Stomach (tissue), 4 donors: ENCODE measurements at regions not wholly inside any gene's neighbourhood (a gene's known extent, or its start where the extent isn't known, plus 50 kb on each side); places are given as distances from the start of the nearest gene placed in this dataset.

Source experiments
- EP300 ChIP-seq: sonication (generic); formaldehyde crosslinking; IDR thresholded peaks from one replicate; pipeline ENCODE4 v1.6.1; 2017; ENCODE audit warnings: antibody characterized with exemption
- POLR2A ChIP-seq, 4 donors: fragments of 450-650 bp; IDR thresholded peaks; one replicate each; pipeline ENCODE4 v1.6.1; 2016; ENCODE audit warnings: antibody characterized with exemption in 4 of 4, control low read depth in 2 of 4, mild to moderate bottlenecking in 1 of 4, moderate library complexity in 1 of 4
- POLR2AphosphoS5 ChIP-seq, 3 donors: sonication (generic); formaldehyde crosslinking; IDR thresholded peaks; one replicate each; pipeline ENCODE4 v1.6.1; 2016; ENCODE audit warnings: antibody characterized with exemption in 3 of 3
- TF ChIP-seq, protein P1 (sequence below), 7 experiments: fragments of 450-650 bp in 4 of 7; fragments of 200-600 bp in 3 of 7; sonication (generic) in 3 of 7; IDR thresholded peaks; one replicate each; pipeline ENCODE4 v1.5.1; 2016 to 2019; ENCODE audit warnings: antibody characterized with exemption in 7 of 7, control low read depth in 2 of 7, mild to moderate bottlenecking in 1 of 7

DNA sequence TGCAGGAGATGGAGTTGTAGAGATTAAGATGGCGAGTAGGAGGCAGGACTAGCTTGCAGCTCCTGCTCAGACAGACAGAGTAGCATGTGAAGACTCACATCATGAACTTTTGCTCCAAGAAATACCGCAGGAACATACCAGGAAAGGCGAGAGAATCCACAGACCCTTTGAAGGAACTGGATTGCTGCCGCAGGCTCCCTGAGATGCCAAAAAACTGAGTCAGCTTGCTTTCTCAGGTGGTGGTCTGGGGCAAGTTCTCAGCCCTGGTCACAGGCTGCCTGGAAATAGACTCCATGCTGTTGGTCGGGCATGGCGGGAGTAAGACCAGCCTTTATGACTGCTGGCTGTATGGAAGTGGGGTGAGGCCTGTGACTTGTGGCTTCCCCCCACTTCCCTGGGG is 163.6 kb upstream of the NAV3 start:
- TF ChIP-seq POLR2A (IDR thresholded peaks at IDR 0.05) (no peak), EP300 (no peak), POLR2AphosphoS5 (IDR thresholded peaks at IDR 0.05) (no peak)
- TF ChIP-seq, protein P1, sequence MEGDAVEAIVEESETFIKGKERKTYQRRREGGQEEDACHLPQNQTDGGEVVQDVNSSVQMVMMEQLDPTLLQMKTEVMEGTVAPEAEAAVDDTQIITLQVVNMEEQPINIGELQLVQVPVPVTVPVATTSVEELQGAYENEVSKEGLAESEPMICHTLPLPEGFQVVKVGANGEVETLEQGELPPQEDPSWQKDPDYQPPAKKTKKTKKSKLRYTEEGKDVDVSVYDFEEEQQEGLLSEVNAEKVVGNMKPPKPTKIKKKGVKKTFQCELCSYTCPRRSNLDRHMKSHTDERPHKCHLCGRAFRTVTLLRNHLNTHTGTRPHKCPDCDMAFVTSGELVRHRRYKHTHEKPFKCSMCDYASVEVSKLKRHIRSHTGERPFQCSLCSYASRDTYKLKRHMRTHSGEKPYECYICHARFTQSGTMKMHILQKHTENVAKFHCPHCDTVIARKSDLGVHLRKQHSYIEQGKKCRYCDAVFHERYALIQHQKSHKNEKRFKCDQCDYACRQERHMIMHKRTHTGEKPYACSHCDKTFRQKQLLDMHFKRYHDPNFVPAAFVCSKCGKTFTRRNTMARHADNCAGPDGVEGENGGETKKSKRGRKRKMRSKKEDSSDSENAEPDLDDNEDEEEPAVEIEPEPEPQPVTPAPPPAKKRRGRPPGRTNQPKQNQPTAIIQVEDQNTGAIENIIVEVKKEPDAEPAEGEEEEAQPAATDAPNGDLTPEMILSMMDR (IDR thresholded peaks at IDR 0.05) = no peak
